Activated T-cell treated with anti-CD3 and anti-CD28 coated beads for 48 hours (primary cell): ENCODE measurements at regions not wholly inside any gene's neighbourhood (a gene's known extent, or its start where the extent isn't known, plus 50 kb on each side); places are given as distances from the start of the nearest gene placed in this dataset.
"Not testable (repeated sequence)": the region's sequence is repeated elsewhere in the genome, so short reads cannot be mapped to it uniquely, and the experiment has no call there.

Experiments used
- DNase-seq: peaks from one replicate; pipeline ENCODE4 v3.0.0-alpha.2; 2020; ENCODE audit warnings: low read depth

DNA sequence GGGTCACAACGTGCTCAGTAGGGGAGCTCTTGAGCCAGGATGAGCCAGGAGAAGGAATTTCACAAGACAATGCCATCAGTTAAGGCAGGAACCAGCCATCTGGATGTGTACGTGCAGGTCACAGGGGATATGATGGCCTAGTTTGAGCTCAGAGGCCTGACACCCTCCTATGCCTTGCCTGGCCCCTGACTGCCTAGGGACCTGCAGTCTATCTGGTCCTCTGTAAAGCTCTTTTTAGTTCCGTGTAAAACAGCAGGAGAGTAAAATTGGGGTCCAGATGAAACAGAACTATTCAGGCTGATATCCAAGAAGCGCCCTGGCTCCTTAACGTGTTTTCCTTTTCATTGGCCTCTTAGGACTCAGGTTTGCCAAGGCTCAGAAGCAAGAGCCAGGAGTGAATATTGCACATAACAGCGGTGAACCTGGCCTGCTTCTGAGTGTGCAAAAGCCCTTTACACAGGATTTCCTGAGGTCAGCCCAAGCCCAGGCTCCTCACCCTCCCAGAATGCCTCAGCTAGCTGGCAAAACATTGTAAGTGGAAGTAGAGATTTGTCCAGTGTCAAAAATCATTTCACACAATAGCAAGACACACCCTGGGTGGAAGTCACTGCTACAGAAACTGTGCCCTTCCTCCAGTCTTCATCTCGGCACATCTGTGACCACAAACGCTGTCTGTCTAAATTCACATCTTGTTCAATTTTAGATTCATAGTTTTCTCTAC lies 777.2 kb downstream of the UQCRFS1 start:
- DNase-seq = no peak

DNA sequence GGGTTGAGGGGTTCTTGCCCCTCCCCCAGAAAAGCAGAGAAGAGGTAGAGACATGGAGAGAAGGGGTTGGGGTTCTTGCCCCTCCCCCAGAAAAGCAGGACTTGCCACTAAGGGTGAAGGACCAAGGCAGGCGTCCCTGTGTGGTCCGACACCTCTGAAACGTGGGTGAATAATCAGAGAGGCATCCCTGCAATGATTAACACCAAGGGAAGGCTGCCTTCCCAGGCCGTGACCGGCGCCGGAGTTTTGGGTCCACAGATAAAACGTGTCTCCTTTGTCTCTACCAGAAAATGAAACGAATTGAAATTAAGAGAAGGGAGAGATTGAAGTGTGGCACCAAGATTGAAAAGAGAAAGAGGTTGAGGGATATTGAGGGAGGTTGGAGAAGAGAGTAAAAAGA lies 778.2 kb downstream of the UQCRFS1 start:
- not testable (repeated sequence) for DNase-seq

DNA sequence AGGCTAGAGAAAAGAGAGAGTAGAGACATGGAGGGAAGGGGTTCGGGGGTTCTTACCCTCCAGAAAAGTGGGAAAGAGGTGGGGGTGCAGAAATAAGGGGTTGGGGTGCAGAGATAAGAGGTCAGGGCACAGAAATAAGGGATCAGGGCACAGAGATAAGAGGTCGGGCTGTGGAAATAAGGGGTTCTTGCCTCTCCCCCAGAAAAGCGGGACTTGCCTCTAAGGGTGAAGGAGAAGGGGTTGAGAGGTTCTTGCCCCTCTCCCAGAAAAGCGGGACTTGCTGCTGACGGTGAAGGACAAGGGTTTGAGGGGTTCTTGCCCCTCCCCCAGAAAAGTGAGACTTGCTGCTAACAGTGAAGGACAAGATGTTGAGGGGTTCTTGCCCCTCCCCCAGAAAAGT lies 778.6 kb downstream of the UQCRFS1 start:
- not testable (repeated sequence) for DNase-seq

DNA sequence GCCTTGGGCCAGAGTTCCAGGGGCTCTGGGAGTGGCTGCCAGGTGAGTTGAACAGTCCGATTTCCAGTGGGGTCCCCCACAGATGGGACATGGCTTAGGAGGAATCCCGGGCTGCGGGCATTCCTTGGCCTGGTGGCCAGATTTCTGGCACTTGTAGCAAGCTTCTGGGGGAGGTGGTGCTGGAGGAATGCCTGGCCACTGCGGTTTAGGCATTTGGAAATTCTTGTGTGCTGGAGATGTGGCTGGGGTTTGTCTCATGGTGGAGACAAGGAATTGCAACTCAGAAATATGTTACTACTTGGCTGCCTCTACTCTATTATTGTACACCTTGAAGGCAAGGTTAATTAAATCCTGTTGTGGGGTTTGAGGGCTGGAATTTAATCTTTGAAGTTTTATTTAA lies 779.8 kb downstream of the UQCRFS1 start:
- DNase-seq = not testable (repeated sequence)

DNA sequence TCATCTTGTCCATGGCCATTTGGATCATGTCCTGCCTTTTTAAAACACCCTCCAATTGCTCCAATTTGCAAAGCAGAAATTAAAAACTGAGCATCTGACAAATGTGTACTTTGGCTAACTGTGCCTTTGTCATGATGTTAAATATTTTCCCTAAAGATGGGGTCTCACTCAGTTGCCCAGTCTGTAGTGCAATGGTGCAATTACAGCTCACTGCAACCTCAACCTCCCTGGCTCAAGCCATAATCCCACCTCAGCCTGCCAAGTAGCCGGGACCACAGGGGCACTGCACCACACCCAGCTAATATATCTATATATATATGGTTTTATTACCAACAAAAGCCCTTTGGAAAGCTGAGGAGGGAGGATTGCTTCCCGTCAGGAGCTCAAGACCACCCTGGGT lies 782.7 kb downstream of the UQCRFS1 start:
- no peak for DNase-seq

GRCh38 chr19:28429356-28429755 lies 783.6 kb downstream of the UQCRFS1 start:
- no peak for DNase-seq

DNA sequence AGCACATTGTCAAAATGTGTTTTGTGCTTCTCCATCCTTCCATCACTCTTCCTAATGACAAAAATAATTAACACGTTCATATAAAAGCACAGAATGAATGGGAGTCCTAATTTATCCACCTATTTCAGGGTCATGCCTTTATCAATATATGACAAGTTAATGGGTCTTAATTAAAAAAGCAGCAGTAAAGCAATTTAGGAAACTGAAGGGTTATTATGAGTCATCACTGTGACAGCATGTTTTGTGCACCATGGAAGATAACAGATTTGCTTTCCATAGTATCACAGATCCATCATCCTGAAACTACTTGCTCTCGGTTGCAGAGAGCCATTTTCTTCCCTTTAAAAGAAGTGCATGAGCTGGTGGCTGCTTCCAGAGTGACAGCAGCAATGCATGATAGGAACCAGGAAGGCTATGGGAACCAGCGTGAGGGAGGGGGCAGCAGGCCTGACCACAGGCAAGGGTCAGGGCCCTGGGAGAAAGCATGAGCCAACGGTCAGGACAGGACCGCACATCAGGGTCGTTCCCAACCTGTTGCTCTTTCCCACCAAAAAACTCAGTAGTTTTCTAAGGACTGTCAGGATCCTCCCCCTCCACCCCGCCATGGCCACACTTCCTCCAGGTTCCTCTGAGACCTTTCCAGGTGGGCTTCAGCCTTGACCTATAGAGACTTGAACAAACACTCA lies 784.1 kb downstream of the UQCRFS1 start:
- DNase-seq = no peak

DNA sequence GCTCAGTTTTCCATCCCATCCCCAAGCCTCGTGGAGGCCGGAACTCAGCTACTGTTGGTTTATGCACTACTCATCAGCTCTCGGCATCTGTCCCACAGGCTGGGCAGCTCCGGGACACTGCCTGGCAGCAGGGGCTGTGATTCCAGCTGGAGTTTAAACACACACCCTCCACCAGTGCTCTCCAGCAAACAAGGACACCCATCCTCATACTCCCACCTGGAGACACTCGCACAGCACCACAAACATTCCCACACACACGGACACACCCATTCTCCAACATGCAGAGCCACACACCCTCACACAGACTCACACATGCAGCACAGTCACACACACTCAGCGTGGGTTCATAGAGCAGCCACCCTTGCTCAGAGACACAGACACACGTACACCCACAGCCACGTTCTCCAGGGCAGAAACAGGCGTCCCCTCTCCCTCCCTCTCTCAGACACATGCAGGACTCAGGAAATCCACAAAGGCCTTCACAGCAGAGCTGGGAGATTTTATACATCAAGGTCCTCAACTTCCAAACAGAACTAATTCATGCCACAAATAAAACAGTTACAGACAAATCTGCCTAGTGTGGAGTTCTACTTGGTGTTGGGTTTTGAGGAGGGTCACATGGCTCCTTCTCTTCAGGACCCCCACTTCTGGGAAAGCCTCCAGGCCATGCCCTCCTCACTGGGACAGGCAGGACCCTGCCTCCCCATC lies 785.4 kb downstream of the UQCRFS1 start:
- DNase-seq = no peak

DNA sequence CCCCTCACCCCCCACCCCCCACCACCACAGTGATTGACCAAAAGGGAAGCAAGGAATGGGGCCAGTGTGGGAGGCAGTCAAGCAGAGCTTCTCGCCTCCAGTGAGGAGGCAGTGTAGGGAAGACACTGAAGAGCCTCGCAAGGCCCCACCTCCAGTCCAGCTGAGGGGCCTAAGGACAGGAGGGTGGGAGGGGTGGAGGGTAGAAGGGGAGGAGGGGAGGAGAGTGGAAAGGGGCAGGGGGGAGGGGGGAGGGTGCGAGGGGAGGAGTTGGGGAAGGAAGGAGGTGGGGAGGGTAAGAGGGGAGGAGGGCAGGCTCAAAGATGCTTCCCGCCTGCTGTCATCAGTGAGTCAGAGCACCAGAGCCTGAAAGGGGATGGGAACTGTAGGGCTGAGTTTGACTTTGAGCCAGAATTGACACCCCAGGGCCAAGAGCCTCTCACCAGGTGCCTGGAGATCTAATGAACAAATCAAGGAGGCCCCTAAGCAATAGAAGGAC lies 786.2 kb downstream of the UQCRFS1 start:
- no peak for DNase-seq

DNA sequence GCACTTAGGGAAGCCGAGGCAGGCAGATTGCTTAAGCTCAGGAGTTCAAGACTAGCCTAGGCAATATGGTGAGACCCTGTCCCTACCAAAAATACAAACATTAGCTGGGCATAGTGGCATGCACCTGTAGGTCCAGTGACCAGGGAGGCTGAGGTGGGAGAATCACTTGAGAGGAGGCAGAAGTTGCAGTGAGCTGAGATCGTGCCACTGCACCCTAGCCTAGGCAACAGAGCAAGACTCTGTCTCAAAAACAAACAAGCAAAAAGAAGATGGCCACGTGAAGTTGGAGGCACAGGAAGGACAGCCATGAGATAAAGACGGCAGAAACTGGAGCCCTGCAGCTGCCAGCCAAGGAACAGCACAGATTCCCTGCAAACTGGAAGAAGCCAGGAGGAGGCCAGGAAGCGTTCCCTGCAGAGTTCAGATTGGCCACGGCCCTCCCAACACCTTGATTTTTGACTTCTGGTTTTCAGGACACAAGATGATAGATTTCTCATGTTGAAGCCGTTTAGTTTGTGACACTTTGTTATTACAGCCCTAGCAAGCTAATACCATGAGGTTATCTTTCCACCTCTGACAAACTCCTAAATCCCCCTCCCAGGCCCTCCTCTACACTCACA lies 786.7 kb downstream of the UQCRFS1 start:
- no peak for DNase-seq

GRCh38 chr19:28425046-28425931 lies 787.7 kb downstream of the UQCRFS1 start:
- no peak for DNase-seq

DNA sequence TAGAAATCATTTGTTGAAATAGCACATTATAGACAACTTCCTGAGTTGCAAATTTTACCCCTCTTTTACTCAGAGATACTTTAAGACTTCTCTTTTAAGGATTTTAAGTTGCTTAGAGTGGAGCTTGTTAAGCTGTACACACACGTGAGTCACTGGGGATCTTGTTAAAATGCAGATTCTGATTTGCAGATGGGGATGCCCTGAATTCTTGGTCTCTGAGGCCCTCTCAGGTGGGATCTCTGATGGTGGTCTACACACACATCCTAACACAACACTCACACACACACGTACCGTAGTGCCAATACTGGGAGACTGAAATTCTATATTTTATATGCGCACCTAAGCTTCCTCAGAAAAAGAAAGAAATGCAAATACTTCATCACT lies 788.3 kb downstream of the UQCRFS1 start:
- no peak for DNase-seq

DNA sequence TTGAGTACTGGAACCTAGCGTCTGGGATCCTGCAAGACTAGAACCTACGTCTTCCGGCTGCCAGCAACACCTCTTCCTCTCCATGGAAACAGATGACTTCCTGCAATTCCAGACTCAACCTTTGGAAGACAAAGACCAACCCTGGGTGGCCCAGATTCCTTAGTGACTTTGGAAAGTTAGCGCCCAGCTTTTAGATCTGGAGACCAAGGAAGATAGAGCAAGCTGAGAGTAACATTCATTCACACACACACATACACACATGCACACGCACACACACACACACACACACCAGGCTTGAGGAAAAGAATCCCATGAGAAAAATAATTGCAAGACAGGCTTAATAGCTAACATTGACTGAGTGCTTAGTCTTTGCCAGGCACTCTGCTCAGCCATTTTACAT lies 788.9 kb downstream of the UQCRFS1 start:
- no peak for DNase-seq

DNA sequence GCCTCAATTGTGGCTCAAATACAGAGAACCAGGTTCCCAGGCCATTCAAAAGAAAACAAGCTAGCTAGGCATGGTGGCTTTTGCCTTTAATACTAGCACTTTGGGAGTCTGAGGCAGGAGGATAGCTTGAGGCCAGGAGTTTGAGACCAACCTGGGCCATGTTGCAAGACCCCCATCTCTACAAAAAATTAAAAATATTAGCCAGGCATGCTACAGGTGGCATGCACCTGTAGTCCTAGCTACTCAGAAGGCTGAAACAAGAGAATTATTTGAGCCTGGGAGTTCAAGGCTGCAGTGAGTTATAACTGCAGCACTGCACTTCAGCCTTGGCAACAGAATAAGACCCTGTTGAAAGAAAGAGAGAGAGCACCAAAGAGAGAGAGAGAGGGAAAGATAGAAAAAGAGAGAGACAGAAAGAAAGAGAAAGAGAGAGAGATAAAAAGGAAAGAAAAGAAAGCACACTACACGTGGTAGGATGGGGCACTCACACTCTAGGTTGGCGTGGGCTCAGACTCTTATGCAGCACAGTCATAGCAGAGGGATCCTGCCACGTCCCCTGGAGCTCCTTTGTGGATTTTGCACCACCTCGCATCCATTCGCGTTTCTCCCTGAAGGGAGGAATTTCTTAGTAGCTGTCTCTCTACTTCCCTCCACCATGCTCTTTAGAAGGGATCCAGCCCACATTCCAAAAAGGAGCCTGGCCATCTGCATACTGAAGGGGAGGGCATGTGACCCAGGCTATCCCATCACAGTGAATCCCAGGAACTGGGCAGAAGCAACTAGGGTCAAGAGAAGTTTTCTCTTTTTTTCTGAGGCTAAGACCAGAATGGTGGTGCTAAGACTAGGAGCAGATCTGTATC lies 789.9 kb downstream of the UQCRFS1 start:
- DNase-seq = no peak

DNA sequence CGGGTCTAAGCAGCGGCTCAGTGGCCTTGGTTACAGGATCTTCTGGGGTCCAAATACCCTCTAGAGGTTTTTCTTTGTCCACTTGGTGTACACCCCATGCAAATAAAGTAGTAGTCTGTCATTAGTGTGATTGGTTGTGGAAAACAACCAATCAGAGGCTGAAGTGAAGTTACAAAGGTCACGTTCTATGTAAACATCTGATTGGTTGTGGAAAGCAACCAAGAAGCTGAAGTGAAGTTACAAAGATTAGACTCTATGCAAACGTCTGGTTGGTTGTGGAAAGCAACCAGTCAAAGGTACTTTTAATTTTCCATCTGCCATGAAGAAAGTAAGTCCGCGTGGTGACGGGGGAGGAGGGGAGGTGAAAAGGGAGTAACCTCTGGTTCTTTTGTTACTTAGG lies 790.9 kb downstream of the UQCRFS1 start:
- no peak for DNase-seq

GRCh38 chr19:28420811-28421550 lies 792.0 kb downstream of the UQCRFS1 start:
- no peak for DNase-seq

- no peak for DNase-seq
Observed at GRCh38 chr19:28419312-28419711, 793.6 kb downstream of the UQCRFS1 start.

- no peak for DNase-seq
Observed at GRCh38 chr19:28417361-28417760, 795.6 kb downstream of the UQCRFS1 start.

GRCh38 chr19:28416245-28416644 lies 796.7 kb downstream of the UQCRFS1 start:
- no peak for DNase-seq

GRCh38 chr19:28414748-28415147 lies 798.2 kb downstream of the UQCRFS1 start:
- DNase-seq = no peak
